ENCODE measurements at regions not wholly inside any gene's neighbourhood (a gene's known extent, or its start where the extent isn't known, plus 50 kb on each side); places are given as distances from the start of the nearest gene placed in this dataset.
"Not testable (repeated sequence)": the region's sequence is repeated elsewhere in the genome, so short reads cannot be mapped to it uniquely, and the experiment has no call there.

- no peak for DNase-seq (ENCODE audit: low read depth in 3 of 3, low spot score in 2 of 3)
These were observed 56.7 kb upstream of the LRFN5 start for GRCh38 chr14:41549821-41550607.

- DNase-seq (ENCODE audit: low read depth in 3 of 3, low spot score in 2 of 3): no peak
These were observed 57.4 kb upstream of the LRFN5 start for GRCh38 chr14:41549282-41549681.

- DNase-seq (ENCODE audit: low read depth in 3 of 3, low spot score in 2 of 3): no peak
These were observed 58.0 kb upstream of the LRFN5 start for GRCh38 chr14:41548666-41549065.

- DNase-seq (ENCODE audit: low read depth in 3 of 3, low spot score in 2 of 3): no peak
These were observed 65.3 kb upstream of the LRFN5 start for GRCh38 chr14:41541333-41541732.

- DNase-seq (ENCODE audit: low read depth in 3 of 3, low spot score in 2 of 3): no peak
These were observed 74.4 kb upstream of the LRFN5 start for GRCh38 chr14:41532255-41532654.

- DNase-seq (ENCODE audit: low read depth in 3 of 3, low spot score in 2 of 3): no peak
These were observed 84.8 kb upstream of the LRFN5 start for GRCh38 chr14:41521891-41522290.

- DNase-seq (ENCODE audit: low read depth in 3 of 3, low spot score in 2 of 3): not testable (repeated sequence)
These were observed 88.6 kb upstream of the LRFN5 start for GRCh38 chr14:41518030-41518429.

GRCh38 chr14:41506552-41506951, 100.1 kb upstream of the LRFN5 start:
- DNase-seq (ENCODE audit: low read depth in 3 of 3, low spot score in 2 of 3): no peak

GRCh38 chr14:41505491-41505890, 101.2 kb upstream of the LRFN5 start:
- DNase-seq (ENCODE audit: low read depth in 3 of 3, low spot score in 2 of 3): no peak

GRCh38 chr14:41498959-41499358, 107.7 kb upstream of the LRFN5 start:
- DNase-seq (ENCODE audit: low read depth in 3 of 3, low spot score in 2 of 3): no peak

GRCh38 chr14:41490323-41490722, 116.4 kb upstream of the LRFN5 start:
- DNase-seq (ENCODE audit: low read depth in 3 of 3, low spot score in 2 of 3): no peak

- no peak for DNase-seq (ENCODE audit: low read depth in 3 of 3, low spot score in 2 of 3)
These were observed 117.2 kb upstream of the LRFN5 start for GRCh38 chr14:41489315-41489972.

GRCh38 chr14:41488401-41488800, 118.3 kb upstream of the LRFN5 start:
- DNase-seq (ENCODE audit: low read depth in 3 of 3, low spot score in 2 of 3): no peak

- DNase-seq (ENCODE audit: low read depth in 3 of 3, low spot score in 2 of 3): no peak
These were observed 123.8 kb upstream of the LRFN5 start for GRCh38 chr14:41482861-41483260.

- no peak for DNase-seq (ENCODE audit: low read depth in 3 of 3, low spot score in 2 of 3)
These were observed 130.2 kb upstream of the LRFN5 start for GRCh38 chr14:41476526-41476925.

GRCh38 chr14:41461380-41461779, 145.3 kb upstream of the LRFN5 start:
- no peak for DNase-seq (ENCODE audit: low read depth in 3 of 3, low spot score in 2 of 3)

- DNase-seq (ENCODE audit: low read depth in 3 of 3, low spot score in 2 of 3): no peak
These were observed 149.3 kb upstream of the LRFN5 start for GRCh38 chr14:41457393-41457792.

- DNase-seq (ENCODE audit: low read depth in 3 of 3, low spot score in 2 of 3): no peak
These were observed 157.6 kb upstream of the LRFN5 start for GRCh38 chr14:41449066-41449465.

- no peak for DNase-seq (ENCODE audit: low read depth in 3 of 3, low spot score in 2 of 3)
These were observed 160.7 kb upstream of the LRFN5 start for GRCh38 chr14:41446008-41446407.

- no peak for DNase-seq (ENCODE audit: low read depth in 3 of 3, low spot score in 2 of 3)
These were observed 183.2 kb upstream of the LRFN5 start for GRCh38 chr14:41423503-41423902.

- DNase-seq (ENCODE audit: low read depth in 3 of 3, low spot score in 2 of 3): not testable (repeated sequence)
These were observed 185.4 kb upstream of the LRFN5 start for GRCh38 chr14:41421308-41421707.

- DNase-seq (ENCODE audit: low read depth in 3 of 3, low spot score in 2 of 3): no peak
These were observed 187.0 kb upstream of the LRFN5 start for GRCh38 chr14:41419709-41420108.

Data from right renal cortex interstitium (tissue), 3 donors.